Fibroblast of skin of abdomen (primary cell): ENCODE measurements at regions not wholly inside any gene's neighbourhood (a gene's known extent, or its start where the extent isn't known, plus 50 kb on each side); places are given as distances from the start of the nearest gene placed in this dataset.
"Not testable (repeated sequence)": the region's sequence is repeated elsewhere in the genome, so short reads cannot be mapped to it uniquely, and the experiment has no call there.

Source experiments
- DNase-seq: peaks from one replicate; pipeline ENCODE4 v3.0.0-alpha.2; 2013

DNA sequence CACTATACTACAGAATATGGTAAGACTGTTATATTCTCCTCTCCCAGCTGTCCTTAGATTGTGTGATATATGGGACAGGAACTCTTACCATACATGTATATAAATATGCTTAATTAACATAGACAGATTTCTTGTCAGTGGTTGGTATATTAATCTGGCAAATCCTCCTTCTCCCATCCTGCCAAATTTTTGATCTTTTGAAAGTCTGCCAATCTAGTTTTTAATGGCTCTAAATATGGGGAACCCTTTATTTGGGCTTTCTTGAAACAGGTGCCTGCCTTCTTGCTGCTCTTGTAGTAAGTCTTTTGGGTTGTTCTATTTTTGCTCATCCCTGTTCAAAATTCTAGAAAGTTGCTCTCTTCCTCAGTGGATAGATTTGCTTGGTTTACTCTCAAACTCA is 63.5 kb downstream of the SPATA31D1 start:
- DNase-seq, result no peak

DNA sequence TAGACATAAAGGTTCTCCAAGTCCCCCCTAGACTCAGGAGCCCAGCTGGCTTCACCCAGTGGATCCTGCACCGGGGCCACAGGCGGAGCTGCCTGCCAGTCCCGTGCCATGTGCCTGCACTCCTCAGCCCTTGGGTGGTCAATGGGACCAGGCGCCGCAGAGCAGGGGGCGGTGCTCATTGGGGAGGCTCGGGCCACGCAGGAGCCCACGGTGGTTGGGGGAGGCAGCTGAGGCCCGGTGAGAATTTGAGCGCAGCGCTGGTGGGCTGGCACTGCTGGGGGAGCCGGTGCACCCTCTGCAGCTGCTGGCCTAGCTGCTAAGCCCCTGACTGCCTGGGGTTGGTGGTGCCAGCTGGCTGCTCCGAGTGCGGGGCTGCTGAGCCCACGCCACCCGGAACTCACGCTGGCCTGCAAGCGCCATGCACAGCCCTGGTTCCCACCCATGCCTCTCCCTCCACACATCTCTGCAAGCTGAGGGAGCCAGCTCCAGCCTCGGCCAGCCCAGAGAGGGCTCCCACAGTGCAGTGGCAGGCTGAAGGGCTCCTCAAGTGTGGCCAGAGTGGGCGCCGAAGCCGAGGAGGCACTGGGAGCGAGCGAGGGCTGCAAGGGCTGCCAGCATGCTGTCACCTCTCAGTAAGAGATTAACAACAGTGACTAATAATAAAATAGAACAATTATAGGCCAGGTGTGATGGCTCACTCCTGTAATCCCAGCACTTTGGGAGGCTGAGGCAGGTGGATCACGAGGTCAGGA is 65.9 kb downstream of the SPATA31D1 start:
- DNase-seq, result no peak

DNA sequence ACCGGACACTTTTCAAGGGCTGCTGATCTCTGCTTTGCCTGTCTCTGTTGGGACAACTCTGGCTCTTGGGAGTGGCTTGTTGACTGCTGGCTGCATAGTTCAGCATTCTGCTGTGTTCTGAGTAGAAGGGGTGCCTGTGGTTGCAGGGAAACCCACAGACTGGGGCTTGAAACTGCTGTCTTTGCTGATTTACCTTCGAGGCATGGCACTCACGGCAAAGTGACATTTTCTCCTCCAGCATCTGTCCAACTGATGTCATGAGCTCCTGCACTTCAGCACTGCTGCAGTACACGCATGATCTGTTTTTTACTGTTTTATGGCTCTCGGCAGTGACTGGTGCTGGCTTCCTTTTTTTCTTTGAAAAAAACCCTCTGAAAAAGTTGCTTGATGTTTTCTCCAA is 69.2 kb downstream of the SPATA31D1 start:
- no peak for DNase-seq

DNA sequence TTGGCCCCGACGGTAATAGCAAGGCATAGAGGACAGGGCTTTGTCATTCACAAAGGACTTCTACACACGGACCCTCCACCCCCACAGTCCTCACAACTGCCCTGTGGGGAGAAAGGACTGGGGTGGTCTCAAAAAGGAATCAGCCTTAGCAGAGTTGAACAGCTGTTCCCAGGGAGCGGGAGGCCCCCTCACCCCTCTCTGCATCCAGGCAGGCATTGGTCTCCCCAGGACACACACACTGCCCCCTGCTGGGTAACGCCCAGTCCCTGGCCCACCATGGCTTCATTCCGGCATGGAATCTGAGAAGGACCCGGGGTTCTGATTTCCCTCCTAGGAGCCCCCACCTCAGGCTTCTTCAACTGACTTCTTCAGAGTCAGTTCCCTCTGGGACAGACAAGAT is 73.2 kb downstream of the SPATA31D1 start:
- DNase-seq, result not testable (repeated sequence)

DNA sequence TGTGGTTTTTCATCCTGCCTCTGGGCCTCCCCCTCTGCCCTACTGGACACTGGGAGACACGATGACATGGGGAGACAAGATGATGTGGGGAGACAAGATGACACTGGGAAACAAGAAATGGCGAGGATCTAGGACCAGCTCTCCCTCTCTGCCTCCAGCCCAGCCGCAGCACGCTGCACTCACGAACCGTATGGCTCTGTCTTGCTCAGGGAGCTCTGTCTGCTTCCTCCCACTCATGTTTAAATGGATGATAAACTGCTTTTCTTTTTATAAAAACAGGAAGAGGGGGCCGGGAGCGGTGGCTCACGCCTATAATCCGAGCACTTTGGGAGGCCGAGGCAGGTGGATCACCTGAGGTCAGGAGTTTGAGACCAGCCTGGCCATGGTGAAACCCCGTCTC is 73.7 kb downstream of the SPATA31D1 start:
- no peak for DNase-seq

DNA sequence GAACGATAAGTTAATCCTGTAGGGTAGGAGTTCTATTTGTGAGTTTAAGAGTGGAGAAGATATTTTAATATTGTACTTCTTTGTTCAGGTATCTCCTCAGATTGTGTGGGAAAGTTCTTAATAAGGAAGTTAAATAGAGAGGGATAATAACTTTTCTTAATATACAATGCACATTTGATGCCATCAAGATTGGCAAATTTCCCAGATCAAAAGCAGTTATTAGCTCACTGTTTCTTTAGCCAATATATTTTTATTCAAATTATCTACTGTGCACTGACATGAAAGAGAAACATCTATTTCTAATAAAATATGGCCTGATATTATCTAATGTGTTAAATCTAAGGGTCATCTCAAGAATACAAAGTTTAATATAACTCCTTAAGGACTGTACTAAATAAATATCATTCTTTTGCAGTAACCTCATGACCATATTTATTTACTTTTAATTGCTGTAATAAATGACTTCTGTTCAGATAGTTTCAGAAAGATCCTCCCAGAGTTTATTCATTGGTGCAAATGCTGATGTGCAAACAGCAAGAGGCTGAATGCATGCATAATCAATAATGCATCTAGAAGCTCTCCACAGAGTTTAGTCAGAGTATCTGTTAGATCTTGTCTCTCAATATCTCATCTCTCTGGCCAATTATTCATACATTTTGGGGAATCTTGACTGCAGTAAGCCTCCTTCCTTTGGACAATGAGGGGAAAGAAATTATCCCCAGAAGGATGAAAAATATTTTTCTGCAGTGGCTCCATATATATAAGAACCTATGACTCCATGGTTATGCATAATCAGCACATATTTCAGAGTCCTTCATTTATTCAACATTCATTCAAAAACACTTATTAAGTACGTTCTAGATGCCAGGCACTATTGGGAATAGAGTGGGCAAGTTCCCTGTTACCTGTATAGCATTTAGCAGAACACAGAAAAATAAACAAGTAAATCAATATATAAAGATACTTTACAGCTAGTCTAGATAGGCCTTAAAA is 85.3 kb downstream of the SPATA31D1 start:
- DNase-seq, result no peak

DNA sequence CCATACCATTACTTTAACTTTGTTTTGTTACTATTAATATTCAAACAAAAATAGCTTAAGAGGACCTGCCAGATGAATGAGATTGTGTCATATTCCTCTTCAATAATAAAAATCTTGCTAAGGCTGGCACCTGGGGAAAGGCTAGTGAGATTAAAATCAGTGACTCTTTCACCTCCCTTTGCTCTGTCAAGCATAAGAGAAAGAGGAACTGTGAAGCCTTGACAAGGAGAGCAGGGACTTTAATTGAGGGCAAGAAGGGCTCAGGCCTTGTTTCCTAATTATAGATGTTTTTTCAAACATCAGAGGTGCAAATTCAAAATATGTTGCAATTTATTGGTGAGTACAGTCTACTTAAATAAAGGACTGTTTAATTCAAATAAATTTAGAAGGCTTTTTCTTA is 91.7 kb downstream of the SPATA31D1 start:
- no peak for DNase-seq

DNA sequence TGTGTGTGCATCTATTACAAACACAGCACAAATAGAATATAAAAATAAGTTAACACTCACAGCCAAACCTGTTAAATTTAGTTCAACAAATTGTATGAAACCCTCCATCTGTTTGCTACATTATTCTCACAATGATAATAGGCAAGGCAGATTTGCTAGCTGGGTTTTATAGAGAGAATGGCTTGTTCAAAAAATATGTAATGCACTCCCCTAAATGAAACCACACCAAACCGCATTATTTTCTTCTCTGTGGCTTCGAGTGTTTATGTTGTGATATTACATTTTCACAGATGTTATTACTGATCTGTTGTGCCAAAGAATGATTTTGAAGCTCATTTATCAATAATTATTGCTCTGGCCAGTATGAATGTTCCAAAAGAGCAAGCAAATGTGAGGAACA is 92.9 kb downstream of the SPATA31D1 start:
- DNase-seq, result no peak

DNA sequence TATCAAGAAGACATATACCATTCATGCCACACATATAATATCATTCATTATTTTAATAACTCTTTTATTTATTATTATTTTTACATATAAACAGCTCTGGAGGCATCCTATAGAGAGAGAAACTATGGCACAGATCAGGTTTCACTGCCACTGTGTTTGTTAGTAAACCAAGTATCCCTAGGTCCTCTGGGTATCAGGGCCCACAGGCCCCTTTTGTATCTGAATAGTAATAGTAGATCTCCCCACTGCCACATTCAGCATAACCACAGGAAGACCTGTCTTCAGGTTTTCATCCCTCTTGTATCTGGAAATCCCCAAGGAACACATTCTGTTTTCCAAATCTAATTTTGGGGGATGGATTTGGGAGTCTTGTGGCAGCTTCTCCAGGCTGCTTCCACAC is 94.0 kb downstream of the SPATA31D1 start:
- no peak for DNase-seq

DNA sequence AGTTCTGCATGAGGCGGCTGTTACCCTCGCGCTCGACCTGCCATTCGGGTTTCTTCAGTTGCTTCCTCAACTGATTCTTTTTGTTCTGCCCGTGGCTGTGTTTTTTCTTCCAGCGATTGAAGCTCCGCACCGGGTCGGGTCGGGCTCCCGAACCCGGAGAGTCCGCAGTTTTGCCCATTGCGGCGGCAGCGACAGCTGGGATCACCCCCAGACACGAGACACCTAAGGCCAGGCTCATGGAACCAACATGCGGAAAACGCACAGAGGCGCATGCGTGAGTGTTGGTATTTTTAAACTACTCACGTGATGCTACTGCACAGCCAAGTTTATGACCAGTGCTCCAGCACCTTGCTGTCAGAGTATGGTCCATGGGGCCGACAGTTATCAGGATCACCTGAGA is 100.0 kb downstream of the SPATA31D1 start:
- no peak for DNase-seq

DNA sequence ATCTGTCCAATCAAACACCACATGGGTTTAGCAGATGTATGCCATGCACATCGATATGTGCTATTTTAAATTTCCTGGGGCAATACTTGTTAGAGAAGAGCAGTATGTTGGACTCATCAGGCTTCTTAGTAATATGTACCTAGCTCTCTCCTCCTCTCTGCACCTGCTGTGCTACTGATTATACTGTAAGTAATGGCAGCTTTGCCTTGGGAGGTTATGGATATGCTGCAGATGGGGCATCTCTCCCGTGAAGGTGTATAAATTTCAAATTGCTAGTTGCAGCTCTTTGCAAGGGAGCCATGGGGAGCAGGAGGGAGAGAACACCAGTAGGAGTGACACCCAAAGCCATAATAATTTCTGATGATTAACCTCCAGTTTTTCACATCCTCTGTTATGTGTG is 101.5 kb downstream of the SPATA31D1 start:
- DNase-seq, result no peak

DNA sequence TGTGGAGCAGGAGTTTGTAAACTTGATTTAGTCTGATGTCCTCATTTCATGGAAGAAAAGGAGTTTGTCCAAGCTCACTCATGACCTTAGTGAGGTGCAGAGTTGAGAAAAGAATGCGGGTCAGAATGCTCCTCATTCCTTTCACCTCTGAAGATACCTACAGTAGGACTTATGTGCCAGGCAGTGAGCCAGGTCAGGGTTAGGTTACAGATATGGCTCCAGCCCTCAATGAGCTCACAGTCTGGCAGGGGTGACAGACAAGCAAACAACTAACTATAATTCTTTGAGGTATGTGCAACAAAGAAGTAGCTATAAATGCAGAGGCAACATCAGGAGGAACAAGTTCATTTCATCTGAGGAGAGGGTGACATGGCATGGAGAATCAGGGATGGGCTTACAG is 102.5 kb downstream of the SPATA31D1 start:
- DNase-seq, result no peak

DNA sequence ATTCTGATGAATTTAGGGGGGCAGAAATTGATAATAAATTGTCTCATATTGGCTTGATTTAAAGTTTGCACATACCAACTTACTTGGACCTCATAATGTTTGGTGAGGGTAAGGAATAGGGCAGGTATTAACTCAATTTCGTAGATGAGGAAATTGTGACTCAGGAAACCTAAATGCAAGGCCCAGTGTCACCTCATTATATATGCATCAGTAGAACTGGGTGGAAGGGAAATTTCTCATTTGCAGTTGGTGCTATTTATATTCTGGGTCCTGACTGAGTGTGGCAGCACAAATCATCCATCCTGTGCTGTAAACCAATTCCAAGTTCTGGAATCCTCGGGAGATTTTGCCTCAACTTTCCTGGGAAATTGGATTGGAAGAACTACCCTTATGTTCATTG is 103.0 kb downstream of the SPATA31D1 start:
- no peak for DNase-seq

DNA sequence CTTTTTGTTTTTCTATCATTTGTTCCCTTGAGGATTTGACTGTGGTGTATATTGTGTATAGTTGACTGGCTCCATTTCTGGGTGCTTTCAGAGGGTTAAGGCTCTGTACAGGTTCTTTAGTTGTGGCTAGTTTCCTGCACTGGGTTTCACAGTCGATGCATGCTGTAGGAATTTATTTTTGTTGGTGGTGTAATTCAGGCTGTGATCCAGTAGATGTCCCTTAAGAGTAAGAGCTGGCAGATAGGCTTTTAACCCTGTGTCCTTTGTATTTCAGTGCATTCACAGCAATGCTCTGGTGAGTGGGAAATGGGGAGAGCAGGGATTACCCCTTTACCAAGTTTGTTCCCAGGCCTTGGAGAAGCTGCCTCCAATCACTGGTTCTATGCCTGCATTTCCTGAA is 112.9 kb downstream of the SPATA31D1 start:
- DNase-seq, result no peak

DNA sequence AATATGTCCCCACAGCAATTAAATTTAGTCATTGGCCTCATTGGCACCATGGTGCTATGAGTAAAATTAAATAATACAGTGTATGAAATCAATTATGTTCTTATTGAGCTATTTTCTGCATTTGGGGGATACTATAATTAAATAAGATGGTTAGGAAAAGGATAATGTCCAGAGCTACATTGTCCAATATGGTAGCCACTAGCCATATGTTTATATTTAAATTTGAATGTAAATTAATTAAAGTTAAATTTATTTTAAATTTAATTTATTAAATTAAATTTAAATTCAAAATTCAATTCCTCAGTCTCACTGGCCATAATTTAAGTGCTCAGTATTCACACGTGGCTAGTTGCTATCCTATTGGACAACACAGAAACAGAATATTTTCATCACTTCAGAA is 115.7 kb downstream of the SPATA31D1 start:
- DNase-seq, result no peak

DNA sequence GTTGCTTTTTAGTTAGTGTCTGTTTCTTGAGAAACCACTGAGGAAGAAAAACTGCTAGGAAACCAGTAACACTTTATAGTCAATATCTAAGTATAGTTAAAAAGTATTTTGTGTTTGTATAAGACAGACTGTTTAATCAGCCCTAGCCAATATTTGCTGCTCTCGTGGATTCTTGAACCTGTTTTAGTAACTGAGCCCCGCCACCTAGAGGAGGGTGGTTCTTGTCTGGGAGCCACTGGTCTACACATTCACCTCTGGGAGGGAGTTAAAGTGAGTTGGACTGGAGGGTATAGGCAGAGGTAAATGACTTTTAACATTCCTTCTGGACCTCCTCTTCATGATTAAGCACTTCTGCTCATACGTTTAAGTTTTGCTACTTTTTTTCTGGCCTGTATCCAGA is 117.2 kb downstream of the SPATA31D1 start:
- DNase-seq, result no peak

DNA sequence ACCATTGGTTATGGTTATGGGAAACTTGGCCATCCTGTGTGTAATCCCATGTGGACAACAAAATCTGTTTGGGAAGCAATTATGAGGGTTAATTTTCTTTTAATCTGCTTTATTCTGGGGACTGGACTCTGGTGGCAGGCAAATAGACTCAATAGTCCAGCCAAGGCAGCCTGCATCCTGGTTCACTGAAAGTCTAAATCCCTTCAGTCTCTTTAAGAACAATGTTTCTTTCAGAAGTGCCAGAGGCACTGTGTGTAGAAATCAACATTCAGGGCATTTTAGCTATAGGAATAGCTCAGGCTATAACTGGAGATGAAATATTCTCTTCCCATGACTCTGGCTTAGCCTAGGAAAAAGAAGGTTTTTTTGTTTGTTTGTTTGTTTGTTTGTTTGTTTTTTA is 118.0 kb downstream of the SPATA31D1 start:
- DNase-seq, result no peak

DNA sequence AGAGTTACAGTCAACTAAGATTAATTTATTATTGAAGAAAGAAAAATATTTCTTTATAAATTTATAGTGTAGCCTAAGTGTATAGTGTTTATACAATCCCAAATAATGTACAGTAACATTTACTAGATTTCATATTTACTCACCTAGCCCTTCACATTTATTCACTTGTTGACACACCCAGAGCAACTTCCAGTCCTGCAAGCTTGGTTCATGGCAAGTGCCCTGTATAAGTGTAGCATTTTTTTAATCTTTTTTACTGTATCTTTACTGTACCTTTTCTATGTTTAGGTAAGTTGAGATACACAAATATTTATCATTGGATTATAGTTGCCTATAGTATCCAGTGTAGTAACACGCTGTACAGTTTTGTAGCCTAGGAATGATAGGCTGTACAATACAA is 119.9 kb downstream of the SPATA31D1 start:
- no peak for DNase-seq

DNA sequence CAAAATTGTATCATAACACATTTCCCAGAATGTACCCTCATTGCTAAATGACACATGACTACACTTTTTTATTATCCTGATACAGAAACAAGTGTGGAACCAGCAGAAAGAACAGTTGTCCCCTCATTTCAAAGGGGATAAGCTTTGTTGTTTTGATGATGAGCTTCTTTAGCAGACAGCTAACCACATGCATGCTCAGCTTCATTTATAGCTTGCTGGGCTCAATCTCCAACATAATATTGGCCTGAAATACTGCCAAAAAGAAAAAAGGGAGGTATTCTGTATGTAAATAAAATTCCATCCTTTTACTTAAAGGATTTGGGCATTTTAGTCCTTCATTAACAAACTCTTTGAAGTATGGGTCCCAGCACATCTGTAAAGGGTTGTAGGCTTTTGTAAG is 120.4 kb downstream of the SPATA31D1 start:
- no peak for DNase-seq

DNA sequence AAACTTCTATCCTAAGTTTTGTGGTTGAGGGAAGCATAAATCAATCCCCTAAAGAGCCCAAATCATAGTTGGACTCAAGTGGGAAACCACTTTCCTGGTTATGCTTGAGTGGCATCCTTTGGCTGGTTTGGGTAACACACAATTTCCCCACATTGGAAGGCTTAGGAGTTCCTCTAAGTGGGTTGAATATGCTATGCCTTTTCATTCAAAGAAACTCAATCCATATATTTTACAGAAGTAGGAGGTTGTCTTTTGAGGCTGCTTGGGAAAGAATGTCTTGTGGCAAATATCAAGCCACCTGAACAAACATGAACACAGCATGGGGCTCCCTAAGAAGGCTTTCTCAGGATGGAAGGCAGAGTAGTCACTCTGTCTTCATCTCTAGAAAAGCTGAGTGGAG is 121.1 kb downstream of the SPATA31D1 start:
- no peak for DNase-seq

DNA sequence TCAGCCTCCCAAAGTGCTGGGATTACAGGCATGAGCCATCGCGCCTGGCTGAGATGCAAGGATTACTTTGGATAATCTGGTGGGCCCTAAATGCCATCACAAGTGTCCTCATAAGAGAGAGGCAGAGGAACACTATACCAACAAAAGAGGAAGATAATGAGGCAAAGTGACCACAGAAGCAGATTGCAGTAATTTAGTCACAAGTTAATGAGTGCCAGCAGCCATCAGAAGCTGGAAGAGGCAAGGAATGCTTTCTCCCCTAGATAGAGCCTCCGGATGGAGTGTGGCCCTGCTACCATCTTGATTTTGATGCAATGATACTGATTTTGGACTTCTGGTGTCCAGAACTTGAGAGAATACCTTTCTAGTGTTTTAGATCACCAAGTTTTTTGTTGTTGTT is 122.3 kb downstream of the SPATA31D1 start:
- DNase-seq, result no peak

DNA sequence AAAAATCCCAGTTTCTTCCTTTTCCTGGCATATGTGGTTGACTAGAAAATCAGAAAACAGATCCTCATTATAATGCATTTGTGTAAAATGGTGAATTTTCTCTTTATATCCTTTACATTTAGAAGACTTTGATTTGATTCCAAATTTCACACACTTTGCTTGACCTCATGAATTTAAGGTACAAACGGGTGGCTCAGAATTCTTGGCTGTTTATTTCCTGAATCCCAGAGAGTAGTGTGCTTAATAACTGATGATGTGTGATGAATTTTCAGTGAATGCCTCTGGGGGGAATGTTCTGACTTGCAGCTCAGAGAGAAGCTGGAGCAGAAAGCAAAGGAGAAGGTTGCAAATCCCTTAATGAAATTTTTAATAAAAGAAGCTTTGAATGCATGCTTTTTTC is 126.8 kb downstream of the SPATA31D1 start:
- DNase-seq, result no peak

DNA sequence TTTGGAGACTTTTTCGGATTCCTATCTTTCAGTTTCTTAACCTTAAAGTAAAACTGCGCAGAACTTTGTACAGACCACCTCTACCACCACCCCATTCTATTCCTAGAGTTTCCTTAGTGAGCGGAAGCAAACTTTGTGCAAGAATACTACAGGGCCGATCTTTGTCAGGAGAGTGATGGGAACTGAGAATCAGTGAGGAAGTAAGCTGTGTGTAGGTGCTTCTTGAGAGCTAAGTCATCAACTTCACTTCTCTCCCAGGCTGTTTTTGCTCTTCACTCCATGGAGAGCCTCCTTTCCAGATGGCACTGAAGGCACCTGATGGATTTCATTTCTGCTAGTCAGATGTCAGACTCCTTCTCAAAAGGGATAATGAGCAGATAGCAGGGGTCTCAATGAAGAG is 127.3 kb downstream of the SPATA31D1 start:
- DNase-seq, result no peak

DNA sequence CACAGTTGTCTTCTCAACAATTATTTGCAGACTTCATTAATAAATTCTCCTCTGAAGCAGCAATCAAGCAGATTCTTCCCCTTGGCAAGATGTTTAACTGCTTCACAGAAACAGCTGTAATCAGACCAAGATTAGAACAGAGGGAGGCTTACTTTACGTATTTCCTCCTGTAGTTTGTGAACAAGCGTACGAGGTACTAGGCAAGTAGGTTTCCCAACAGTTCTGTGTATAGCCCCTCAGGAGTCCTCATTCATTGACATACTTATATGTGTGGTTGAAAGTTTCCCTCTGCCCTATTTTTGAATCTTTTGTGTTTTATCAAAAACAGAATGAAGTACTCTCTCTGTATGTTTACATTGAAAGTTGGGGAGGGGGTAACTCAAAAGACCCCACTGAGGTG is 128.0 kb downstream of the SPATA31D1 start:
- no peak for DNase-seq
